HFFc6 (cell line): ENCODE measurements at regions not wholly inside any gene's neighbourhood (a gene's known extent, or its start where the extent isn't known, plus 50 kb on each side); places are given as distances from the start of the nearest gene placed in this dataset.

Experiments
- DNase-seq: peaks from one replicate; pipeline ENCODE4 v3.0.0-alpha.2; 2018
- H3K27ac Mint-ChIP-seq: 2 replicates; pipeline ENCODE4 v1.8.0; 2020; ENCODE audit warnings: mild to moderate bottlenecking, mixed read lengths
- H3K27me3 Mint-ChIP-seq: 2 replicates; pipeline ENCODE4 v1.8.0; 2021; ENCODE audit warnings: mild to moderate bottlenecking, moderate library complexity, mixed read lengths; ENCODE audit not compliant: insufficient read depth
- H3K36me3 Mint-ChIP-seq: 2 replicates; pipeline ENCODE4 v1.8.0; 2021; ENCODE audit warnings: low read depth, mixed read lengths
- H3K4me1 Mint-ChIP-seq: 2 replicates; pipeline ENCODE4 v1.8.0; 2020; ENCODE audit warnings: low read depth, mixed read lengths
- H3K4me3 Mint-ChIP-seq: 2 replicates; pipeline ENCODE4 v1.8.0; 2020; ENCODE audit warnings: mild to moderate bottlenecking, moderate library complexity, mixed read lengths
- H3K9me3 Mint-ChIP-seq: 2 replicates; pipeline ENCODE4 v1.8.0; 2020; ENCODE audit warnings: mild to moderate bottlenecking, mixed read lengths
- TF ChIP-seq, protein P1 (sequence below): fragments of 200-600 bp; sonication (generic); IDR thresholded peaks from 2 replicates; pipeline ENCODE4 v1.5.0; 2021; ENCODE audit warnings: antibody characterized with exemption, mild to moderate bottlenecking

DNA sequence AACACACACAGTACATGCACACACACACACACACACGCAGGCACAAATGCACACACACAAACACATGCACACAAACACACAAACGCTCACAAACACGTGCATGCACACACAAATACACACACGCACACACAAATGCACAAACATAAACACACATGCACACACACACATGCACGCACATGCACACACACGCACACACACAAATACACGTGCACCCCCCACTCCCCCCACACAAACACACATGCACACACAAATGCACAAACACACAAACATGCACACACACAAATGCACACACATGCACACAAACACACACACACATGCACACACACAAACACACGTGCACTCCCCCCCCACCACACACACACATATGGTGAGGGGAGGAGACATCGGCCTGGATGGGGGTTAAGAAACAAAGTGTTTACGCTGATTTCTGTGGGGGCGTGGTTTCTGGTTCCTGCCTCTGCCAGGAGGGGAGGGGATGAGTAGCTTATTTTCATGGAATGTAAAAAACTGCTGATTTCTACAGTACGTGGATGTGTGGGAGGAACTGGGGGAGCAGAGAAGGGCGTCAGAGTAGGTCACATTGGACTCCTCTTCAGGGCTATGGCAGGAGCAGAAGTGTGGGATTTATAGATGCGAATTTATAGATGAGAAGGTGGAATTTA is 607.2 kb downstream of the QKI start:
- H3K9me3 Mint-ChIP-seq = peaks cover 46% of the 10 kb centered on the region
- no peaks in the 10 kb centered on the region; the same call in 1 of the 2 replicates for H3K27me3 Mint-ChIP-seq
- H3K27ac Mint-ChIP-seq = no peak overlapping the region
- DNase-seq = no peak
- H3K4me3 Mint-ChIP-seq = no peak overlapping the region
- TF ChIP-seq, protein P1, sequence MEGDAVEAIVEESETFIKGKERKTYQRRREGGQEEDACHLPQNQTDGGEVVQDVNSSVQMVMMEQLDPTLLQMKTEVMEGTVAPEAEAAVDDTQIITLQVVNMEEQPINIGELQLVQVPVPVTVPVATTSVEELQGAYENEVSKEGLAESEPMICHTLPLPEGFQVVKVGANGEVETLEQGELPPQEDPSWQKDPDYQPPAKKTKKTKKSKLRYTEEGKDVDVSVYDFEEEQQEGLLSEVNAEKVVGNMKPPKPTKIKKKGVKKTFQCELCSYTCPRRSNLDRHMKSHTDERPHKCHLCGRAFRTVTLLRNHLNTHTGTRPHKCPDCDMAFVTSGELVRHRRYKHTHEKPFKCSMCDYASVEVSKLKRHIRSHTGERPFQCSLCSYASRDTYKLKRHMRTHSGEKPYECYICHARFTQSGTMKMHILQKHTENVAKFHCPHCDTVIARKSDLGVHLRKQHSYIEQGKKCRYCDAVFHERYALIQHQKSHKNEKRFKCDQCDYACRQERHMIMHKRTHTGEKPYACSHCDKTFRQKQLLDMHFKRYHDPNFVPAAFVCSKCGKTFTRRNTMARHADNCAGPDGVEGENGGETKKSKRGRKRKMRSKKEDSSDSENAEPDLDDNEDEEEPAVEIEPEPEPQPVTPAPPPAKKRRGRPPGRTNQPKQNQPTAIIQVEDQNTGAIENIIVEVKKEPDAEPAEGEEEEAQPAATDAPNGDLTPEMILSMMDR = no peak
- H3K4me1 Mint-ChIP-seq = no peaks in the 10 kb centered on the region
- H3K36me3 Mint-ChIP-seq = no peaks in the 10 kb centered on the region

DNA sequence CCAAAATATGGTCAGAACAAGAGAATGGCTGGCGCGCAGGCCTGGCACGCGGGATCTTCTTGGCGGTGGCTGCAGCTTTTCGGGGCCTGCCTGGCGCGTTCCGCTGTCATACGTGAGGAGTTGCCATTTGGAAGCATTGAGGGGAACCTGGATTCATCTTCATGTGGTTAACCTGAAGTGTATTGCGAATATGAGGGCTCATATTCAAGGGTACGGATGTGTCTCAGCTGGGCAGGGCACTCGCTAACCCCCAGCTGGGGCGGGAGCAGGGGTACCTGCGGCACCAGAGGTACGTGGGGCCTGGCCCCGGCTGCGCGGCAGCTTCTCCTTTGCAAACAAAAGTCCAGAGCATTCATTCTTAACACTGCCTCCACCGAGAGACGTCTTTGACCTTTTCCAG is 605.6 kb downstream of the QKI start:
- H3K27ac Mint-ChIP-seq = no peak overlapping the region
- peaks cover 50% of the 10 kb centered on the region for H3K9me3 Mint-ChIP-seq
- no peaks in the 10 kb centered on the region for H3K4me1 Mint-ChIP-seq
- no peaks in the 10 kb centered on the region for H3K36me3 Mint-ChIP-seq
- no peak overlapping the region for H3K4me3 Mint-ChIP-seq
- no peaks in the 10 kb centered on the region; the same call in 1 of the 2 replicates for H3K27me3 Mint-ChIP-seq
- DNase-seq = no peak
- TF ChIP-seq, protein P1 = no peak

DNA sequence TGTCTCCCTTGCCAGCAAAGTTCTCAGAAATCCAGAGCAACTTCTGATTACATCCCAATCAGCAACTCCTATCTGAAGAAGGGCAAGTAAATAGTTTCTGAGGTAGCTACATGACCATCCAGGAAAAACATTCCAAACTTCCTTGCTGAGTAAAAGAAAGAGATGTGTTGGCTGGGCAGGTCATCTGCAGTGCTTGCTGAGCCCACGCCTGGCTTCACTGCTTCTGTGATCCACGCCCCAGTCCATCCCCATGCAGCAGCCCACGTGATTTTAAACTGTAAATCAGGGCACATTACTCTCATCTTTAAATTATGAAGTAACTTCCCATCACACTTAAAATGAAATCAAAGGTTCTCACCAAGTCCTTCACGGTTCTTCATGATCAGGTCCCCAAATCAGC is 603.6 kb downstream of the QKI start:
- Mint-ChIP-seq H3K36me3 (no peaks in the 10 kb centered on the region), H3K4me1 (no peaks in the 10 kb centered on the region), H3K9me3 (peaks cover 57% of the 10 kb centered on the region), H3K4me3 (no peak overlapping the region), H3K27me3 (no peaks in the 10 kb centered on the region; the same call in 1 of the 2 replicates), H3K27ac (no peak overlapping the region)
- no peak for DNase-seq
- TF ChIP-seq, protein P1 = no peak

DNA sequence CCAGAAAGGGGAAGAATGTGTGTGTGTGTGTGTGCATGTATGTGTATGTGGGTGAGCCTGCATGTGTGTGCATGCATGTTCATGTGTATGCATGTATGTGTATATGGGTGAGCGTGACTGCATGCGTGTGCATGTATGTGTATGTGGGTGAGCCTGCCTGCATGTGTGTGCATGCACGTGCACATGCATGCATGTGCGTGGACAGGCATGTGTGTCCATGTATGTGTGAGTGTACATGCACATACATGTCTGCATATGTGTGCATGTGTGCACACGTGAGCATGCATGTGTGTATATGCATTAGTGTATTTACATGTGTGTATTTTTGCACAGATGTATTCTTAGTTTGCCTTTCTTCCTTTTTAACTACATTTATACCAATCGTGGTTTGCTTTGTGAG is 601.5 kb downstream of the QKI start:
- Mint-ChIP-seq H3K36me3 (no peaks in the 10 kb centered on the region), H3K27ac (no peak overlapping the region), H3K9me3 (peaks cover 46% of the 10 kb centered on the region), H3K27me3 (no peaks in the 10 kb centered on the region; the same call in 1 of the 2 replicates), H3K4me3 (no peak overlapping the region), H3K4me1 (no peaks in the 10 kb centered on the region)
- TF ChIP-seq, protein P1 = no peak
- DNase-seq = no peak

DNA sequence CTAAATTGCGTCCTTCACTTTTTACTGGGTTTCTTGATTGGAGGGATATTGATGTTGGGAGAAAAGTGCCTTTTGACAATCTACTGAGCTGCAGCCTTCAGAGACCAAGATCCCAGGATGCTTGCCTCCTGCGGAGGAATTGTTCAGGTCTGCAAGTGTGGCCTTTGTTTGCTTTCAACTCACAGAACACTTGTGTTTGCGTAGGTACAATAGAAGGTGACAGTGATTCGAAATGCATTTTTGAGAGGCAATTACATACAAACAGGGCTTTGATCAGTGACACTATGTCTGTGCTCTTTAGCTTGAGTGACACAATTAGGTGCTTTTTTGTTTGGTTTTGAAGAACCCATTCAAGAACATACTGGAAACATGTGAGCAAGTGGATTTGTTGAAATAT is 600.6 kb downstream of the QKI start:
- no peak for DNase-seq
- Mint-ChIP-seq H3K9me3 (peaks cover 38% of the 10 kb centered on the region), H3K27ac (no peak overlapping the region), H3K36me3 (no peaks in the 10 kb centered on the region), H3K27me3 (no peaks in the 10 kb centered on the region; the same call in 1 of the 2 replicates), H3K4me3 (no peak overlapping the region), H3K4me1 (no peaks in the 10 kb centered on the region)
- TF ChIP-seq, protein P1 = no peak
